IMR-90 (cell line): ENCODE measurements at regions not wholly inside any gene's neighbourhood (a gene's known extent, or its start where the extent isn't known, plus 50 kb on each side); places are given as distances from the start of the nearest gene placed in this dataset.

Experiments
- ATAC-seq: fragments of 200-7000 bp; cut with Tn5 transposase; 2 replicates; pipeline ENCODE4 v1.9.1; 2020; ENCODE audit warnings: low read depth, mild to moderate bottlenecking, moderate library complexity
- BruUV-seq: library from RNA; stranded (reverse); fragments of 400-500 nt; replicated peaks from 2 replicates; lab custom pipeline; 2021; lab: Mats Ljungman, UMichigan
- CTCF ChIA-PET: fragments of 300-600 bp; formaldehyde crosslinking; extraction: SDS; loops from one replicate; lab custom pipeline; 2021; ENCODE audit warnings: antibody characterized with exemption; lab: Yijun Ruan, JAX
- POLR2A ChIA-PET: fragments of 300-600 bp; sonication (Branson Sonifier 250); formaldehyde crosslinking; loops from one replicate; lab custom pipeline; 2022; ENCODE audit warnings: antibody characterized with exemption; ENCODE audit not compliant: unreplicated experiment; lab: Charles Lee
- DNase-seq: peaks from one replicate; pipeline ENCODE4 v3.0.0; 2013
- H2AFZ ChIP-seq: replicated peaks from 2 replicates; pipeline ENCODE3; 2013; ENCODE audit warnings: low read length, mild to moderate bottlenecking; ENCODE audit not compliant: poor library complexity
- H2AK5ac ChIP-seq: 2 replicates; pipeline ENCODE4 v1.6.1; 2013; ENCODE audit warnings: low read depth, low read length, inconsistent platforms
- H2AK9ac ChIP-seq: replicated peaks from 2 replicates; pipeline ENCODE3; 2013; ENCODE audit warnings: mild to moderate bottlenecking, low read depth, low read length, moderate library complexity; ENCODE audit not compliant: poor library complexity
- H2BK120ac ChIP-seq: 2 replicates; pipeline ENCODE4 v1.6.1; 2013; ENCODE audit warnings: low read depth, low read length, inconsistent platforms
- H2BK15ac ChIP-seq: 3 replicates; pipeline ENCODE4 v1.6.1; 2013; ENCODE audit warnings: low read depth, low read length, inconsistent platforms
- H2BK20ac ChIP-seq: 2 replicates; pipeline ENCODE4 v1.6.1; 2013; ENCODE audit warnings: low read depth, mild to moderate bottlenecking, inconsistent platforms, low read length, moderate library complexity
- H2BK5ac ChIP-seq: 2 replicates; pipeline ENCODE4 v1.6.1; 2013; ENCODE audit warnings: mild to moderate bottlenecking, low read depth, low read length, inconsistent platforms; ENCODE audit not compliant: poor library complexity, severe bottlenecking
- H3K14ac ChIP-seq: replicated peaks from 2 replicates; pipeline ENCODE4 v1.6.1; 2013; ENCODE audit warnings: low read depth, low read length, inconsistent platforms
- H3K18ac ChIP-seq: 2 replicates; pipeline ENCODE4 v1.6.1; 2013; ENCODE audit warnings: low read depth, low read length, control low read depth
- H3K23ac ChIP-seq: 2 replicates; pipeline ENCODE4 v1.6.1; 2013; ENCODE audit warnings: low read depth, low read length, inconsistent platforms
- H3K27ac ChIP-seq: 2 replicates; pipeline ENCODE4 v1.5.1; 2013; ENCODE audit warnings: mild to moderate bottlenecking, control low read depth, low read length; ENCODE audit not compliant: insufficient read depth
- H3K27me3 ChIP-seq: 2 replicates; pipeline ENCODE4 v1.6.1; 2013; ENCODE audit warnings: low read length; ENCODE audit not compliant: control insufficient read depth, insufficient read depth
- H3K36me3 ChIP-seq: 2 replicates; pipeline ENCODE4 v1.6.1; 2013; ENCODE audit warnings: low read length, mixed read lengths; ENCODE audit not compliant: control insufficient read depth, insufficient read depth
- H3K4ac ChIP-seq: 2 replicates; pipeline ENCODE4 v1.6.1; 2013; ENCODE audit warnings: low read depth, low read length, inconsistent platforms
- H3K4me1 ChIP-seq: 2 replicates; pipeline ENCODE4 v1.6.1; 2013; ENCODE audit warnings: low read length, mixed read lengths; ENCODE audit not compliant: control insufficient read depth, insufficient read depth
- H3K4me2 ChIP-seq: 2 replicates; pipeline ENCODE4 v1.6.1; 2013; ENCODE audit warnings: low read depth, mild to moderate bottlenecking, control low read depth, low read length, moderate library complexity
- H3K4me3 ChIP-seq: 2 replicates; pipeline ENCODE4 v1.5.1; 2013; ENCODE audit warnings: low read depth, mild to moderate bottlenecking, control low read depth, low read length, moderate library complexity; ENCODE audit not compliant: insufficient read depth
- H3K56ac ChIP-seq: 2 replicates; pipeline ENCODE4 v1.6.1; 2013; ENCODE audit warnings: low read length, inconsistent platforms; ENCODE audit not compliant: insufficient read depth; ENCODE audit errors: extremely low read depth
- H3K79me1 ChIP-seq, 2 experiments: 2 replicates each; pipeline ENCODE4 v1.6.1; 2013; ENCODE audit warnings: low read length in 2 of 2, inconsistent platforms in 1 of 2, low read depth in 1 of 2
- H3K9ac ChIP-seq: 2 replicates; pipeline ENCODE4 v1.6.1; 2013; ENCODE audit warnings: low read depth, low read length, control low read depth
- H3K9me1 ChIP-seq: 2 replicates; pipeline ENCODE4 v1.6.1; 2013; ENCODE audit warnings: low read length, inconsistent platforms; ENCODE audit not compliant: insufficient read depth
- H3K9me3 ChIP-seq: 2 replicates; pipeline ENCODE4 v1.6.1; 2013; ENCODE audit warnings: low read length; ENCODE audit not compliant: control insufficient read depth, insufficient read depth
- H4K20me1 ChIP-seq: 2 replicates; pipeline ENCODE4 v1.6.1; 2013; ENCODE audit warnings: low read length, inconsistent platforms; ENCODE audit not compliant: insufficient read depth
- H4K5ac ChIP-seq: 2 replicates; pipeline ENCODE4 v1.6.1; 2013; ENCODE audit warnings: mild to moderate bottlenecking, low read depth, low read length, control low read depth
- H4K8ac ChIP-seq, 2 experiments: 2 replicates each; pipeline ENCODE4 v1.6.1; 2013; ENCODE audit warnings: low read depth in 2 of 2, low read length in 2 of 2, control low read depth in 1 of 2, inconsistent platforms in 1 of 2
- H4K91ac ChIP-seq: 2 replicates; pipeline ENCODE4 v1.6.1; 2013; ENCODE audit warnings: low read depth, low read length, inconsistent platforms; ENCODE audit not compliant: insufficient read depth
- CEBPB ChIP-seq: IDR thresholded peaks from 2 replicates; pipeline ENCODE4 v1.6.1; 2012; ENCODE audit warnings: low read depth, low read length, improper control_type of control experiment
- FOS ChIP-seq: fragments of 150-350 bp; IDR thresholded peaks from 2 replicates; pipeline ENCODE4 v1.6.1; 2016; ENCODE audit warnings: low read depth, low read length
- RAD21 ChIP-seq: IDR thresholded peaks from 2 replicates; pipeline ENCODE4 v1.6.1; 2012; ENCODE audit warnings: low read length, improper control_type of control experiment
- dilution Hi-C: fragments of 300-500 bp; cut with HindIII; formaldehyde crosslinking; loops from one replicate; pipeline ENCODE4 v1.14.3; 2018; ENCODE audit warnings: low sequenced_read_pairs; ENCODE audit not compliant: unreplicated experiment
- in situ Hi-C: fragments of 300-500 bp; cut with MboI; formaldehyde crosslinking; loops from 3 replicates; pipeline ENCODE4 v1.14.3; 2019; ENCODE audit warnings: low sequenced_read_pairs, inconsistent platforms, mixed read lengths
- intact Hi-C: fragments of 100-400 bp; cut with micrococcal nuclease; formaldehyde crosslinking; loops from 2 replicates; pipeline ENCODE4 v1.10.0; 2022
- TF ChIP-seq, protein P1 (sequence below): conservative IDR thresholded peaks from 2 replicates; pipeline ENCODE4 v1.5.1; 2012; ENCODE audit warnings: mild to moderate bottlenecking, low read depth, low read length, improper control_type of control experiment

DNA sequence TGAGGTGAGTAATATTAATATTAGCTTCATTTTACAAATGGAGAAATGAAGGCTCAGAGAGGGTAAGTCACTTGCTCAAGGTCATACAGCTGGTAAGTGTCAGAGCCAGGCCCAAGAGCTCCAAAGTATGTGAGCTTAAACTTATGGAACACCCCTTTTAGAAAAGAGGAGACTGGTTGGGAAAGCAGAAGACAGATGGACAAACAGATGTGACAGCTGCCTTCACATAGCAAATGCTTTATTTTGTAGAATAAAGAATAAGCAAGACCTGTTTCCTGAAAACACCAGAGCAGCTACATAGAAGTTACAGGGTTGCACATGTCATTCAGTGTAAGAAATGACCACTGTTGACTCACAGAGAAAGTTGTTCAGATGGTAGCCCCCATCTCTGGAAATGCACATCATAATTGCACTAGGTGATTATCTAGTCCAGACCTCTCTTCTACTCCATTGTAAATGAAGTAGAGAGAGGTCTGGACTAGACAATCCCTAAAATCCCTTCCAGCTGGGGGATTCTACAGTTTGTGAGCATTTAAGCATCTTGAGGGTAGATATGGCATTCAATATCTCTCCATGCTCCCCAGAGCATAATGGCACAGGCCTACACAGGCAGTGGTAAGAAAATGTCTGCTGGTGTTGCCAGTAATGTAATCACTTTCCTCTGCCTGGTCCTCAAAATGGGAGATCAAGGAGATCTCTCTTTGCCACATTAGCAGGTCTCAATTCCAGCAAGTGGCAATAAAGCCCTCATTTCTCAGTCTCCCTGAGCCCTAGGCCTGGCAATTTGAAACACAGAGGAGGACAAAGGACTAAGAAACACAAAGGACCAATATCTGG lies 188.2 kb upstream of the FGGY start:
- H4K20me1 ChIP-seq: no peaks in the 10 kb centered on the region
- no peak overlapping the region for H2BK5ac ChIP-seq
- H2BK20ac ChIP-seq: no peak overlapping the region
- H4K8ac ChIP-seq: no peak overlapping the region
- CTCF ChIA-PET: interaction anchor here (0.8 kb wide), 1 partner anchor 18 kb away, joined by 3 read pairs; no protein-coding TSS in a partner anchor
- no TSS peak for BruUV-seq
- ATAC-seq (no peak), DNase-seq (no peak)
- intact Hi-C loops (no loop called here), in situ Hi-C loops (no loop called here), dilution Hi-C loops (no loop called here)
- no peak overlapping the region for H3K14ac ChIP-seq
- no peak overlapping the region for H2AFZ ChIP-seq
- no peaks in the 10 kb centered on the region for H3K27me3 ChIP-seq
- H3K23ac ChIP-seq: no peak overlapping the region
- no peak overlapping the region for H2BK120ac ChIP-seq
- no peak overlapping the region for H2BK15ac ChIP-seq
- no peak overlapping the region for H2AK5ac ChIP-seq
- H3K9me3 ChIP-seq: no peaks in the 10 kb centered on the region
- POLR2A ChIA-PET: no interaction called here
- H3K9ac ChIP-seq: no peak overlapping the region
- H3K4ac ChIP-seq: no peak overlapping the region
- no peak overlapping the region for H3K4me2 ChIP-seq
- no peaks in the 10 kb centered on the region for H3K36me3 ChIP-seq
- no peaks in the 10 kb centered on the region for H3K4me1 ChIP-seq
- H3K9me1 ChIP-seq: no peaks in the 10 kb centered on the region; the same call in 1 of the 2 replicates
- H4K5ac ChIP-seq: no peak overlapping the region
- TF ChIP-seq, protein P1, sequence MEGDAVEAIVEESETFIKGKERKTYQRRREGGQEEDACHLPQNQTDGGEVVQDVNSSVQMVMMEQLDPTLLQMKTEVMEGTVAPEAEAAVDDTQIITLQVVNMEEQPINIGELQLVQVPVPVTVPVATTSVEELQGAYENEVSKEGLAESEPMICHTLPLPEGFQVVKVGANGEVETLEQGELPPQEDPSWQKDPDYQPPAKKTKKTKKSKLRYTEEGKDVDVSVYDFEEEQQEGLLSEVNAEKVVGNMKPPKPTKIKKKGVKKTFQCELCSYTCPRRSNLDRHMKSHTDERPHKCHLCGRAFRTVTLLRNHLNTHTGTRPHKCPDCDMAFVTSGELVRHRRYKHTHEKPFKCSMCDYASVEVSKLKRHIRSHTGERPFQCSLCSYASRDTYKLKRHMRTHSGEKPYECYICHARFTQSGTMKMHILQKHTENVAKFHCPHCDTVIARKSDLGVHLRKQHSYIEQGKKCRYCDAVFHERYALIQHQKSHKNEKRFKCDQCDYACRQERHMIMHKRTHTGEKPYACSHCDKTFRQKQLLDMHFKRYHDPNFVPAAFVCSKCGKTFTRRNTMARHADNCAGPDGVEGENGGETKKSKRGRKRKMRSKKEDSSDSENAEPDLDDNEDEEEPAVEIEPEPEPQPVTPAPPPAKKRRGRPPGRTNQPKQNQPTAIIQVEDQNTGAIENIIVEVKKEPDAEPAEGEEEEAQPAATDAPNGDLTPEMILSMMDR: no peak
- no peak for TF ChIP-seq RAD21
- no peak for TF ChIP-seq CEBPB
- TF ChIP-seq FOS: no peak
- H4K91ac ChIP-seq: no peak overlapping the region
- no peaks in the 10 kb centered on the region for H3K79me1 ChIP-seq
- H3K4me3 ChIP-seq: no peak overlapping the region
- H3K18ac ChIP-seq: no peak overlapping the region
- H3K27ac ChIP-seq: no peak overlapping the region
- no peak overlapping the region for H2AK9ac ChIP-seq
- no peak overlapping the region for H3K56ac ChIP-seq
